HuH-7 (cell line): ENCODE measurements at regions not wholly inside any gene's neighbourhood (a gene's known extent, or its start where the extent isn't known, plus 50 kb on each side); places are given as distances from the start of the nearest gene placed in this dataset.

Source experiments
- DNase-seq: peaks from one replicate; pipeline ENCODE4 v3.0.0; 2011; ENCODE audit warnings: low spot score

- no peak for DNase-seq
Observed at GRCh38 chr12:34396006-34396860, 373.9 kb downstream of the ALG10 start.

GRCh38 chr12:34396861-34397590, 374.7 kb downstream of the ALG10 start:
- peak; percentile 0 for DNase-seq

GRCh38 chr12:34397591-34398365, 375.5 kb downstream of the ALG10 start:
- DNase-seq, result peak; percentile 1

GRCh38 chr12:34398366-34398705, 376.0 kb downstream of the ALG10 start:
- no peak for DNase-seq

- no peak for DNase-seq
Observed at GRCh38 chr12:34398706-34399630, 376.7 kb downstream of the ALG10 start.

GRCh38 chr12:34399631-34400410, 377.5 kb downstream of the ALG10 start:
- peak; percentile 1 for DNase-seq

- DNase-seq, result no peak
Observed at GRCh38 chr12:34400411-34400881, 378.1 kb downstream of the ALG10 start.

- DNase-seq, result no peak
Observed at GRCh38 chr12:34400986-34401658, 378.8 kb downstream of the ALG10 start.

- DNase-seq, result no peak
Observed at GRCh38 chr12:34401659-34402227, 379.4 kb downstream of the ALG10 start.

GRCh38 chr12:34402228-34402898, 380.1 kb downstream of the ALG10 start:
- DNase-seq, result no peak

- no peak for DNase-seq
Observed at GRCh38 chr12:34402899-34403705, 380.8 kb downstream of the ALG10 start.

GRCh38 chr12:34403706-34404376, 381.5 kb downstream of the ALG10 start:
- no peak for DNase-seq

- no peak for DNase-seq
Observed at GRCh38 chr12:34404377-34405285, 382.3 kb downstream of the ALG10 start.

GRCh38 chr12:34405286-34406227, 383.3 kb downstream of the ALG10 start:
- no peak for DNase-seq

GRCh38 chr12:34406228-34406995, 384.1 kb downstream of the ALG10 start:
- DNase-seq, result no peak
